GM12874 (cell line): ENCODE measurements at regions not wholly inside any gene's neighbourhood (a gene's known extent, or its start where the extent isn't known, plus 50 kb on each side); places are given as distances from the start of the nearest gene placed in this dataset.

ENCODE experiments used
- CTCF ChIP-seq: IDR thresholded peaks from 2 replicates; pipeline ENCODE4 v1.5.1; 2011; ENCODE audit warnings: low read depth, mild to moderate bottlenecking, control low read depth, low read length, moderate library complexity; ENCODE audit not compliant: insufficient read depth

- no peak for TF ChIP-seq CTCF
Measured at GRCh38 chr14:30322819-30323218, 236.1 kb upstream of the G2E3 start.

GRCh38 chr14:30330033-30330432, 228.9 kb upstream of the G2E3 start:
- no peak for TF ChIP-seq CTCF

DNA sequence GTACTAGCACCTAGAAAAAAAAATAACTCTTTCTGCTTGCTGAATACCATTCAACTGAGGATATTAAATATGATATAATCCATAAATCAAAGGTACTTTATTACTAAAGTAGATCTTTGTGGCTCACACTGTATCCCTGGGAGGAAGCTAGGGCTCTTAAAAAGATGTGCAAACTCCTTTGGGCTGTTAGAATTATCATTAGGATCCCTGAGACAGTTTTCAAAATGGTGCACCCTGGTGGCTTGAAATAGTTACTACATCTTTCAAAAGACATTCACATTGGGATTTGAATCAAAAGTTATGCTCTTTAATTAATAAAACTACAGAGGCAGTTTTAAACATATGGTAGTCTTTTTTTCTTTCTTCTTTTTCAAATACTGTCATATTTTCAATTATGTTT, 228.5 kb upstream of the G2E3 start:
- peak; percentile 19; the same call in 1 of the 2 replicates for TF ChIP-seq CTCF

GRCh38 chr14:30331030-30331429, 227.9 kb upstream of the G2E3 start:
- TF ChIP-seq CTCF, result no peak

- TF ChIP-seq CTCF, result no peak
Measured at GRCh38 chr14:30332374-30332773, 226.6 kb upstream of the G2E3 start.

GRCh38 chr14:30333934-30334333, 225.0 kb upstream of the G2E3 start:
- no peak for TF ChIP-seq CTCF

DNA sequence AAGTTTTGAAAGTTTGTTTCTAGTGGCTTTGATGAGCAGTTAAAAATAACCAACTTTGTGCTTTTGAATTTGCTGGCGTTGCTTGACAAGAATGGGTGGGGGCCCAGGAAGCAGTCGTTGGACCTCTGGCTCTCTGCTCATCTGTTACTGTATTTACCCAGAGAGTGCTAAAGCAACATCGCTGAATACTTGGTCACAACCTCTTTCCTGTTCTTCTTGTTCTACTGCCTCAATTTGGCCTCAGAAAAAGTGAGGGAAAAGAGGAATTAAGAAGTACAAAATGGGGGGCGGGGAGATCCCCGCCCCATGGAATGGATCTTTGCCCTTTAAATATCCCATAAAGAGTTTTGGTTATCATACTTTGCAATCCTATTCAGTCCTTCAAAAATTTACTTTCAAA, 221.5 kb upstream of the G2E3 start:
- no peak for TF ChIP-seq CTCF

DNA sequence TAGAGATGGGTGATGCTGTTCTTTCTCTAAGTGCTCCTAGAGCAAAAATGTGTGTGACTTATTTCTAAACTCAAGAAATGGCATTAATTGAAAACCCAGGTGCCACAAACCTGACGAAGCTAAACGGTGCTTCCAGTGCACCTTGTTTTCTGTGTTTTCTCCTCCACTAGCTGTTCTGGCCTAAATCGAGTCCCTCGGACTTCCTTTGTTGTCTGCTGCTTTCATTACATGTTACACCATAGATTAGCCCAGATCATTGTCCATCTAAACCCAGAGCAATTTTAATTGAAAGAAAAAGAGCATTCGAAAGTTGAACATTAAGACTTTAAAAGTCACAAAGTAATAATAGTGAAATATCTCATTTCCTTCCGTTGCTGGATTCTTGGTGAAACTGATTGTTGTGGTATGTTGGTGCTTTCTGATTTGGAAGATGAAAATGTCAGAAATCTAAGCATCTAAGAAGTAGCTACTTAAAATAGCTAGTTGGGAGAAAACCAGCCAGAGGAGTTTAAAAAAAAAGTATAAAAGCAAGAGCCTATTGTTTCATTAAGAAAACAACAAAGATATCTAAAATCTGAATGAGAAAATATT, 219.6 kb upstream of the G2E3 start:
- TF ChIP-seq CTCF, result no peak
